B cell (primary cell): ENCODE measurements at regions not wholly inside any gene's neighbourhood (a gene's known extent, or its start where the extent isn't known, plus 50 kb on each side); places are given as distances from the start of the nearest gene placed in this dataset.

ENCODE experiments used
- ATAC-seq: fragments of 200-7000 bp; cut with Tn5 transposase; one replicate; pipeline ENCODE4 v1.10.0; 2021; ENCODE audit warnings: low read depth, mild to moderate bottlenecking, moderate number of reproducible peaks, moderate library complexity
- CTCF ChIA-PET: fragments of 350-600 bp; sonication (Branson Sonifier 250); formaldehyde crosslinking; loops from one replicate; lab custom pipeline; 2021; ENCODE audit warnings: antibody characterized with exemption, inconsistent platforms; lab: Charles Lee
- POLR2A ChIA-PET: fragments of 350-600 bp; sonication (Branson Sonifier 250); formaldehyde crosslinking; loops from one replicate; lab custom pipeline; 2021; ENCODE audit warnings: antibody characterized with exemption; lab: Charles Lee
- DNase-seq: peaks from one replicate; pipeline ENCODE4 v3.0.0; 2013
- H2AFZ ChIP-seq: 2 replicates; pipeline ENCODE4 v1.6.1; 2012; ENCODE audit warnings: mild to moderate bottlenecking, low read depth, low read length; ENCODE audit not compliant: insufficient read depth, poor library complexity, severe bottlenecking
- H3K27ac ChIP-seq, 2 donors: 1 replicate in 1 of 2; 2 replicates in 1 of 2; pipeline ENCODE4 v1.5.1; 2012 to 2013; ENCODE audit warnings: low read length in 2 of 2, mild to moderate bottlenecking in 2 of 2, moderate library complexity in 1 of 2
- H3K27me3 ChIP-seq, 4 experiments: fragments of 200-600 bp in 1 of 4; sonication (generic) in 1 of 4; replicated peaks in 1 of 4; 1 replicate in 2 of 4; 2 replicates in 2 of 4; pipeline versions ENCODE4 v1.6.1 to v1.7.0; 2013 to 2016; ENCODE audit warnings: low read length in 3 of 4, mild to moderate bottlenecking in 2 of 4, mixed read lengths in 1 of 4, moderate library complexity in 1 of 4; ENCODE audit not compliant: insufficient read depth in 4 of 4, control insufficient read depth in 3 of 4; ENCODE audit errors: control extremely low read depth in 1 of 4
- H3K36me3 ChIP-seq, 2 experiments: replicated peaks in 1 of 2; 1 replicate in 1 of 2; 2 replicates in 1 of 2; pipeline versions ENCODE4 v1.6.1 to v1.7.1; 2013; ENCODE audit warnings: low read length in 1 of 2; ENCODE audit not compliant: insufficient read depth in 2 of 2, control insufficient read depth in 1 of 2; ENCODE audit errors: control extremely low read depth in 1 of 2, extremely low read depth in 1 of 2
- H3K4me1 ChIP-seq, 2 donors: fragments of 200-600 bp in 1 of 2; sonication (generic) in 1 of 2; 1 replicate in 1 of 2; 2 replicates in 1 of 2; pipeline versions ENCODE4 v1.5.1 to v1.6.1; 2013 to 2017; ENCODE audit warnings: low read length in 2 of 2; ENCODE audit not compliant: control insufficient read depth in 2 of 2, insufficient read depth in 2 of 2
- H3K4me2 ChIP-seq: replicated peaks from 2 replicates; pipeline ENCODE3; 2012; ENCODE audit warnings: mild to moderate bottlenecking, low read depth, low read length; ENCODE audit not compliant: poor library complexity, severe bottlenecking
- H3K4me3 ChIP-seq, 5 experiments: fragments of 200-600 bp in 1 of 5; sonication (generic) in 1 of 5; 1 replicate in 3 of 5; 2 replicates in 2 of 5; pipeline versions ENCODE4 v1.5.1 to v1.7.0; 2011 to 2016; ENCODE audit warnings: low read length in 4 of 5, mild to moderate bottlenecking in 4 of 5, low read depth in 2 of 5, control low read depth in 1 of 5, moderate library complexity in 1 of 5; ENCODE audit not compliant: insufficient read depth in 1 of 5; ENCODE audit errors: control extremely low read depth in 1 of 5, extremely low read depth in 1 of 5
- H3K79me2 ChIP-seq: fragments of 200-600 bp; sonication (generic); one replicate; pipeline ENCODE4 v1.6.0; 2016; ENCODE audit warnings: low read length; ENCODE audit not compliant: control insufficient read depth, insufficient read depth
- H3K9ac ChIP-seq: fragments of 200-600 bp; sonication (generic); 2 replicates; pipeline ENCODE4 v1.6.1; 2017; ENCODE audit warnings: mild to moderate bottlenecking, low read length, moderate library complexity
- H3K9me3 ChIP-seq, 3 donors: one replicate each; pipeline versions ENCODE4 v1.6.1 to v1.7.1; 2013; ENCODE audit warnings: low read length in 2 of 3; ENCODE audit not compliant: control insufficient read depth in 2 of 3, insufficient read depth in 1 of 3; ENCODE audit errors: control extremely low read depth in 1 of 3
- H4K20me1 ChIP-seq: 2 replicates; pipeline ENCODE4 v1.6.0; 2012; ENCODE audit warnings: mild to moderate bottlenecking, low read length; ENCODE audit not compliant: insufficient read depth, control insufficient read depth, poor library complexity, severe bottlenecking
- H3K27ac Mint-ChIP-seq: one replicate; pipeline ENCODE4 v1.8.0; 2021; ENCODE audit warnings: mixed read lengths
- H3K27me3 Mint-ChIP-seq: one replicate; pipeline ENCODE4 v1.8.0; 2021; ENCODE audit warnings: mixed read lengths
- H3K4me1 Mint-ChIP-seq: one replicate; pipeline ENCODE4 v1.8.0; 2021; ENCODE audit warnings: mixed read lengths
- H3K4me3 Mint-ChIP-seq: one replicate; pipeline ENCODE4 v1.8.0; 2021; ENCODE audit warnings: mixed read lengths
- H3K9me3 Mint-ChIP-seq: one replicate; pipeline ENCODE4 v1.8.0; 2022; ENCODE audit warnings: mixed read lengths; ENCODE audit not compliant: insufficient read depth
- EZH2 ChIP-seq: IDR thresholded peaks from 2 replicates; pipeline ENCODE4 v1.6.1; 2012; ENCODE audit warnings: borderline replicate concordance, low read depth, mild to moderate bottlenecking, moderate library complexity, low read length; ENCODE audit not compliant: insufficient read depth, poor library complexity, severe bottlenecking
- WGBS: methylation state at CpG from one replicate; pipeline ENCODE4 v1.1.5; 2013; ENCODE audit warnings: missing lambda C conversion rate; ENCODE audit not compliant: insufficient coverage; 5-methylcytosine and 5-hydroxymethylcytosine counted together
- intact Hi-C: fragments of 100-400 bp; cut with micrococcal nuclease; formaldehyde crosslinking; loops from one replicate; pipeline ENCODE4 v1.10.0; 2022
- TF ChIP-seq, protein P1 (sequence below): fragments of 200-600 bp; IDR thresholded peaks from one replicate; pipeline ENCODE4 v1.8.0; 2022; ENCODE audit warnings: antibody characterized with exemption, mild to moderate bottlenecking

DNA sequence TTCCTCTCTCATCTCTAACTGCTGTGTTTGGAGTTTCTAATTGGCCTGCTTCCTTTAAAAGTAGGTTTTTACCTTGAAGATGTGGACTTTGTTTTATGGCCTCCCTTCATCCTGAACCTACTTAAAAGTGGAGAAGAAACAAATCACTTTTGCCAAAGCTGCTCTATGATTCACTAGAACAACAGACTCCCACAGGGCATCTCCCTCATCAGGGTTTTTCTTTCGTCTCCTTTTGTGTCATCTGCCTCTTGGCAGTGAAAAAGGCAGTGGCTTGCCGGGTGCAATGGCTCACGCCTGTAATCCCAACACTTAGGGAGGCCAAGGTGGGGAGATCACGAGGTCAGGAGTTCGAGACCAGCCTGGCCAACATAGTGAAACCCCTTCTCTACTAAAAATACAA lies 186.6 kb upstream of the MTNR1B start:
- Histone ChIP-seq H3K9ac (no peak overlapping the region), H3K36me3 (no peaks in the 10 kb centered on the region), H3K79me2 (no peaks in the 10 kb centered on the region), H3K27me3 (no peaks in the 10 kb centered on the region), H2AFZ (no peak overlapping the region), H3K9me3 (no peaks in the 10 kb centered on the region), H3K4me2 (no peak overlapping the region), H3K4me3 (no peak overlapping the region), H3K4me1 (no peaks in the 10 kb centered on the region), H4K20me1 (no peaks in the 10 kb centered on the region), H3K27ac (no peak overlapping the region)
- H3K9me3 Mint-ChIP-seq = no peaks in the 10 kb centered on the region
- no CpG with 5 or more reads among the region's 5 CpGs for WGBS
- intact Hi-C loops = no loop called here
- POLR2A ChIA-PET = no interaction called here
- ATAC-seq (no peak), DNase-seq (no peak)
- no peak overlapping the region for H3K27ac Mint-ChIP-seq
- H3K4me1 Mint-ChIP-seq = no peaks in the 10 kb centered on the region
- CTCF ChIA-PET = no interaction called here
- no peak for TF ChIP-seq EZH2
- TF ChIP-seq, protein P1, sequence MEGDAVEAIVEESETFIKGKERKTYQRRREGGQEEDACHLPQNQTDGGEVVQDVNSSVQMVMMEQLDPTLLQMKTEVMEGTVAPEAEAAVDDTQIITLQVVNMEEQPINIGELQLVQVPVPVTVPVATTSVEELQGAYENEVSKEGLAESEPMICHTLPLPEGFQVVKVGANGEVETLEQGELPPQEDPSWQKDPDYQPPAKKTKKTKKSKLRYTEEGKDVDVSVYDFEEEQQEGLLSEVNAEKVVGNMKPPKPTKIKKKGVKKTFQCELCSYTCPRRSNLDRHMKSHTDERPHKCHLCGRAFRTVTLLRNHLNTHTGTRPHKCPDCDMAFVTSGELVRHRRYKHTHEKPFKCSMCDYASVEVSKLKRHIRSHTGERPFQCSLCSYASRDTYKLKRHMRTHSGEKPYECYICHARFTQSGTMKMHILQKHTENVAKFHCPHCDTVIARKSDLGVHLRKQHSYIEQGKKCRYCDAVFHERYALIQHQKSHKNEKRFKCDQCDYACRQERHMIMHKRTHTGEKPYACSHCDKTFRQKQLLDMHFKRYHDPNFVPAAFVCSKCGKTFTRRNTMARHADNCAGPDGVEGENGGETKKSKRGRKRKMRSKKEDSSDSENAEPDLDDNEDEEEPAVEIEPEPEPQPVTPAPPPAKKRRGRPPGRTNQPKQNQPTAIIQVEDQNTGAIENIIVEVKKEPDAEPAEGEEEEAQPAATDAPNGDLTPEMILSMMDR = no peak
- no peak overlapping the region for H3K4me3 Mint-ChIP-seq
- no peaks in the 10 kb centered on the region for H3K27me3 Mint-ChIP-seq

DNA sequence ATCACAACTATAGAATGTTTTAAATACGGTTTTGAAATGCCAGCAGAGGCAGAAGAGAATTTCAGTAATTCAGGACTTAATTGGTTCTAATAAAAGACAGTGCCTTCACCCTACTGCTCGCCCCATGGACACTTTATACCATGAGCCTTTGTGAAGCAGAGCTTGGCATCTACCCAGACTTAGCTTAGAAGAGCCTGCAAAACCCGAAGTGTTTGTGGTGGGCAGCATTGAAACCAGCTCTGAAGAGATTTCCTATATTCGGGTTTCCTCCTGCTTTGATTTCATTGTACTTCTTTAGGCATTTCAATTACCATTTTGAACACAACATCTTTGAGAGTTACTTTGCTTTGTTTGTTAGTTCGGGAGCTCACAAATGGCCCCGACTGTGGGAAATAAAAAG lies 185.1 kb upstream of the MTNR1B start:
- ATAC-seq (no peak), DNase-seq (no peak)
- Histone ChIP-seq H4K20me1 (no peaks in the 10 kb centered on the region), H3K36me3 (no peaks in the 10 kb centered on the region), H3K4me1 (no peaks in the 10 kb centered on the region), H2AFZ (no peak overlapping the region), H3K9ac (no peak overlapping the region), H3K27ac (no peak overlapping the region), H3K4me3 (no peak overlapping the region), H3K4me2 (no peak overlapping the region), H3K79me2 (no peaks in the 10 kb centered on the region), H3K9me3 (no peaks in the 10 kb centered on the region), H3K27me3 (no peaks in the 10 kb centered on the region)
- WGBS = 40% methylated on average over 1 of the region's 6 CpGs
- H3K9me3 Mint-ChIP-seq = no peaks in the 10 kb centered on the region
- intact Hi-C loops = no loop called here
- H3K27me3 Mint-ChIP-seq = no peaks in the 10 kb centered on the region
- CTCF ChIA-PET = no interaction called here
- POLR2A ChIA-PET = no interaction called here
- no peaks in the 10 kb centered on the region for H3K4me1 Mint-ChIP-seq
- H3K4me3 Mint-ChIP-seq = no peak overlapping the region
- no peak overlapping the region for H3K27ac Mint-ChIP-seq
- no peak for TF ChIP-seq EZH2
- TF ChIP-seq, protein P1 = no peak
